Thyroid gland (tissue), 4 donors: ENCODE measurements at regions not wholly inside any gene's neighbourhood (a gene's known extent, or its start where the extent isn't known, plus 50 kb on each side); places are given as distances from the start of the nearest gene placed in this dataset.

Experiments used
- POLR2A ChIP-seq, 2 donors: fragments of 450-650 bp; IDR thresholded peaks; one replicate each; pipeline ENCODE4 v1.6.1; 2017; ENCODE audit warnings: antibody characterized with exemption in 2 of 2, mild to moderate bottlenecking in 2 of 2, moderate library complexity in 1 of 2
- TF ChIP-seq, protein P1 (sequence below), 6 experiments: fragments of 200-600 bp in 3 of 6; fragments of 450-650 bp in 3 of 6; sonication (generic) in 3 of 6; IDR thresholded peaks; one replicate each; pipeline ENCODE4 v1.5.1; 2016 to 2019; ENCODE audit warnings: antibody characterized with exemption in 6 of 6, mild to moderate bottlenecking in 2 of 6, inconsistent platforms in 1 of 6, moderate library complexity in 1 of 6

DNA sequence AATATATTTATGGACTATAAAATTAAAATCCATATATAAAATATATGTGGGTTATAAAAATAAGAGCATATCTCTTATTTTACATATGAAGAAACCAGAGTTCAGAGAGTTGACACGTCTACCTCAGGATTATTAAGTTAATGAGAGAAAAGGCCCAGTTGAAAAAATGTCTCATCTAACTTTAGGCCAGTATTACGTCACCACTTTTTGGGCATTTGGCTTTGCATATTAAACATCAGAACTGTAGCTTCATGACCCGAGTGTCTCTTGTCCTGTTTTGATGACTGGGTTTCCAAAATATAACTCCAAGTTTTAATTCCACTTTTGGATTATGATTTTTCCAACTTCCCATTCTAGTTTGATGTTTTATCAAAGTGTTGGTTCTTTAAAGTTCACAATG, 1026.1 kb downstream of the SLC6A15 start:
- TF ChIP-seq, protein P1, sequence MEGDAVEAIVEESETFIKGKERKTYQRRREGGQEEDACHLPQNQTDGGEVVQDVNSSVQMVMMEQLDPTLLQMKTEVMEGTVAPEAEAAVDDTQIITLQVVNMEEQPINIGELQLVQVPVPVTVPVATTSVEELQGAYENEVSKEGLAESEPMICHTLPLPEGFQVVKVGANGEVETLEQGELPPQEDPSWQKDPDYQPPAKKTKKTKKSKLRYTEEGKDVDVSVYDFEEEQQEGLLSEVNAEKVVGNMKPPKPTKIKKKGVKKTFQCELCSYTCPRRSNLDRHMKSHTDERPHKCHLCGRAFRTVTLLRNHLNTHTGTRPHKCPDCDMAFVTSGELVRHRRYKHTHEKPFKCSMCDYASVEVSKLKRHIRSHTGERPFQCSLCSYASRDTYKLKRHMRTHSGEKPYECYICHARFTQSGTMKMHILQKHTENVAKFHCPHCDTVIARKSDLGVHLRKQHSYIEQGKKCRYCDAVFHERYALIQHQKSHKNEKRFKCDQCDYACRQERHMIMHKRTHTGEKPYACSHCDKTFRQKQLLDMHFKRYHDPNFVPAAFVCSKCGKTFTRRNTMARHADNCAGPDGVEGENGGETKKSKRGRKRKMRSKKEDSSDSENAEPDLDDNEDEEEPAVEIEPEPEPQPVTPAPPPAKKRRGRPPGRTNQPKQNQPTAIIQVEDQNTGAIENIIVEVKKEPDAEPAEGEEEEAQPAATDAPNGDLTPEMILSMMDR (IDR thresholded peaks at IDR 0.05), result no peak
- no peak for TF ChIP-seq POLR2A (IDR thresholded peaks at IDR 0.05)
